ENCODE measurements at regions not wholly inside any gene's neighbourhood (a gene's known extent, or its start where the extent isn't known, plus 50 kb on each side); places are given as distances from the start of the nearest gene placed in this dataset.
A peak's percentile ranks its signal among the peaks of the same experiment; 100 is the strongest.

GRCh38 chr11:79686703-79687419 lies 246.0 kb upstream of the TENM4 start:
- POLR2A ChIA-PET (ENCODE audit: partially characterized antibody): no interaction called here
- 86% methylated on average over 5 of the region's 5 CpGs; no CpG with 5 or more reads in 1 of the 2 experiments for WGBS, 2 experiments (ENCODE audit: extremely low coverage in 1 of 2, insufficient coverage in 1 of 2, insufficient read length in 1 of 2, insufficient replicate concordance in 2 of 2, low coverage in 1 of 2, low lambda C conversion rate in 2 of 2, missing lambda C conversion rate in 1 of 2)

More at GRCh38 chr11:79686703-79687419, 246.0 kb upstream of the TENM4 start:
- Histone ChIP-seq H2BK120ac (replicated peaks; ENCODE audit: low read depth, low read length) (no peak overlapping the region), H3K23ac (ENCODE audit: insufficient read length) (no peak overlapping the region), H2BK20ac (ENCODE audit: low read length) (no peak overlapping the region), H4K91ac (replicated peaks; ENCODE audit: insufficient read length, low read length) (no peak overlapping the region), H3K9me3 (ENCODE audit: insufficient read depth in 2 of 2, low read depth in 1 of 2, low read length in 1 of 2) (no peaks in the 10 kb centered on the region), H2BK5ac (ENCODE audit: low read depth, low read length) (no peak overlapping the region), H3K4me1 (replicated peaks in 1 of 4; ENCODE audit: control insufficient read depth in 3 of 4, insufficient read depth in 4 of 4, low read length in 3 of 4) (no peaks in the 10 kb centered on the region), H3K23me2 (ENCODE audit: low read depth, low read length) (no peaks in the 10 kb centered on the region), H3K27me3 (replicated peaks in 1 of 4; ENCODE audit: control insufficient read depth in 3 of 4, extremely low read depth in 1 of 4, insufficient read depth in 3 of 4, low read length in 3 of 4) (no peaks in the 10 kb centered on the region), H2AK5ac (ENCODE audit: low read depth, low read length) (no peak overlapping the region), H2BK15ac (ENCODE audit: low read length) (no peak overlapping the region), H3K56ac (replicated peaks; ENCODE audit: insufficient read length, low read depth, low read length) (no peak overlapping the region), H4K8ac (ENCODE audit: extremely low read depth, insufficient read depth, low read length) (no peak overlapping the region), H3K9ac (replicated peaks in 1 of 4; ENCODE audit: extremely low read depth in 1 of 4, low read depth in 3 of 4, low read length in 3 of 4) (no peak overlapping the region; a peak in 1 of 7 replicates), H3K4me2 (ENCODE audit: insufficient read depth in 1 of 2, low read depth in 2 of 2, low read length in 2 of 2) (no peak overlapping the region), H3K27ac (ENCODE audit: low read depth, low read length) (no peak overlapping the region), H3K4ac (replicated peaks; ENCODE audit: insufficient read length, low read depth, low read length) (no peak overlapping the region), H3K36me3 (ENCODE audit: control insufficient read depth in 2 of 4, insufficient read depth in 4 of 4, low read length in 3 of 4) (no peaks in the 10 kb centered on the region), H2BK12ac (ENCODE audit: low read depth, low read length) (no peak overlapping the region), H3K79me2 (ENCODE audit: control insufficient read depth in 1 of 2, insufficient read depth in 2 of 2, low read length in 2 of 2) (no peaks in the 10 kb centered on the region), H4K20me1 (replicated peaks in 1 of 2; ENCODE audit: control insufficient read depth in 1 of 2, insufficient read depth in 2 of 2, low read length in 2 of 2) (no peaks in the 10 kb centered on the region), H3K14ac (ENCODE audit: insufficient read length) (no peak overlapping the region), H3K79me1 (ENCODE audit: low read depth, low read length) (no peaks in the 10 kb centered on the region), H2AFZ (ENCODE audit: low read length) (no peak overlapping the region), H4K5ac (ENCODE audit: insufficient read length, low read depth, low read length) (no peak overlapping the region), H3K18ac (ENCODE audit: extremely low read depth, low read length) (no peak overlapping the region), H3K4me3 (ENCODE audit: extremely low read depth in 1 of 4, insufficient read depth in 2 of 4, low read depth in 3 of 4, low read length in 4 of 4) (no peak overlapping the region)
- TF ChIP-seq RAD21 (IDR thresholded peaks at IDR 0.05 in 1 of 2, conservative IDR thresholded peaks at IDR 0.05 in 1 of 2; ENCODE audit: low read depth in 2 of 2, low read length in 2 of 2) (peak; percentile 34 to 45; a peak in 3 of 4 replicates), JUN (IDR thresholded peaks at IDR 0.05; ENCODE audit: low read depth, low read length) (no peak), MAX (IDR thresholded peaks at IDR 0.05) (no peak), CTCF (IDR thresholded peaks at IDR 0.05; ENCODE audit: control extremely low read depth in 1 of 3, insufficient read depth in 1 of 3, low read depth in 1 of 3, low read length in 3 of 3) (peak in 1 of 3 experiments; percentile 31; a peak in 1 of 4 replicates), SIRT6 (IDR thresholded peaks at IDR 0.05; ENCODE audit: low read length) (no peak)
- DNase-seq (ENCODE audit: low read depth in 1 of 2, low spot score in 2 of 2) (no peak), FAIRE-seq (no peak)
- CTCF ChIA-PET (ENCODE audit: partially characterized antibody): interaction anchor here (0.6 to 1.0 kb wide), 3 partner anchors 22 to 1591 kb away, joined by 3 to 4 read pairs (median 3); no protein-coding TSS in a partner anchor

Data from H1 (cell line).